K562 (cell line): ENCODE measurements at regions not wholly inside any gene's neighbourhood (a gene's known extent, or its start where the extent isn't known, plus 50 kb on each side); places are given as distances from the start of the nearest gene placed in this dataset.

Source experiments
- BCOR ChIP-seq: fragments of 450-650 bp; IDR thresholded peaks from 2 replicates; pipeline ENCODE4 v1.6.1; 2016
- CBX3 ChIP-seq, 2 experiments: IDR thresholded peaks; 1 replicate in 1 of 2; 2 replicates in 1 of 2; pipeline ENCODE4 v1.6.1; 2012; ENCODE audit warnings: inconsistent platforms in 2 of 2, low read length in 2 of 2, borderline replicate concordance in 1 of 2, control low read depth in 1 of 2
- FOXA3 ChIP-seq, 2 experiments: fragments of 450-650 bp in 1 of 2; sonication (generic) in 1 of 2; formaldehyde crosslinking; IDR thresholded peaks in 1 of 2; conservative IDR thresholded peaks in 1 of 2; 2 replicates each; pipeline versions ENCODE4 v1.4.0 to v1.8.0; 2020 to 2022; ENCODE audit warnings: mild to moderate bottlenecking in 2 of 2, missing genetic modification reagents in 1 of 2
- PHF21A ChIP-seq: fragments of 450-650 bp; IDR thresholded peaks from 2 replicates; pipeline ENCODE4 v1.6.1; 2017; ENCODE audit warnings: low read depth, borderline replicate concordance
- RB1 ChIP-seq: fragments of 450-650 bp; IDR thresholded peaks from 2 replicates; pipeline ENCODE4 v1.6.1; 2017; ENCODE audit warnings: low read depth, mild to moderate bottlenecking
- THRB ChIP-seq: fragments of 450-650 bp; formaldehyde crosslinking; conservative IDR thresholded peaks from 2 replicates; pipeline ENCODE4 v1.4.0; 2022; ENCODE audit warnings: mild to moderate bottlenecking, missing genetic modification characterization
- ZFP36 ChIP-seq: fragments of 150-350 bp; IDR thresholded peaks from 2 replicates; pipeline ENCODE4 v1.6.1; 2018; ENCODE audit warnings: low read length, low read depth; ENCODE audit not compliant: partially characterized antibody
- ZNF518B ChIP-seq: fragments of 250-450 bp; sonication (Bioruptor Pico); IDR thresholded peaks from 2 replicates; pipeline ENCODE4 v1.5.0; 2021; ENCODE audit warnings: mild to moderate bottlenecking, moderate library complexity
- ZNF780A ChIP-seq: fragments of 250-450 bp; sonication (Bioruptor Pico); IDR thresholded peaks from 2 replicates; pipeline ENCODE4 v1.5.0; 2021; ENCODE audit warnings: mild to moderate bottlenecking
- TF ChIP-seq, protein P1 (sequence below): fragments of 450-650 bp; IDR thresholded peaks from 2 replicates; pipeline ENCODE4 v1.6.1; 2016; ENCODE audit warnings: mild to moderate bottlenecking, moderate library complexity
- TF ChIP-seq, protein P2 (sequence below): fragments of 450-650 bp; formaldehyde crosslinking; IDR thresholded peaks from 2 replicates; pipeline ENCODE4 v1.4.0; 2020; ENCODE audit warnings: mild to moderate bottlenecking, moderate library complexity

DNA sequence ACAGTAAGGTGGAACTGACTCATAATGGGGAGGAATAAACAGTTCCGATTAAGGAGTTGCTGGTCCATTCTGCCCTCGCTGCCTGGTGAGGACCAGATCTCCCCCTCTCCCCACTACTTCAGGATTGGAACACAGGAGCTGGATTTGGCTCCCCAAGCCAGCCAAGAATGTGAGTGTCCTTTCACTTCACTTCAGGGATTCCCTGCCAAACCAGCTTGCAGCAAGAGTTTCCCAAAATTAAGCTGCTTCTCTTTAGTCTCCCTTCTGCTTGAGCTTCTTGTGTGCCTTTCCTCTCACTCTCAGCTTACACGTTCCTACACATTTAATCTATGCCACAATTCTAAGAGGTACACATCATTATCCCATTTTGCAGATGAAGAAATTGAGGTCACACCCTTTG is 234.1 kb downstream of the BUD13 start (continued):
- TF ChIP-seq, protein P1, sequence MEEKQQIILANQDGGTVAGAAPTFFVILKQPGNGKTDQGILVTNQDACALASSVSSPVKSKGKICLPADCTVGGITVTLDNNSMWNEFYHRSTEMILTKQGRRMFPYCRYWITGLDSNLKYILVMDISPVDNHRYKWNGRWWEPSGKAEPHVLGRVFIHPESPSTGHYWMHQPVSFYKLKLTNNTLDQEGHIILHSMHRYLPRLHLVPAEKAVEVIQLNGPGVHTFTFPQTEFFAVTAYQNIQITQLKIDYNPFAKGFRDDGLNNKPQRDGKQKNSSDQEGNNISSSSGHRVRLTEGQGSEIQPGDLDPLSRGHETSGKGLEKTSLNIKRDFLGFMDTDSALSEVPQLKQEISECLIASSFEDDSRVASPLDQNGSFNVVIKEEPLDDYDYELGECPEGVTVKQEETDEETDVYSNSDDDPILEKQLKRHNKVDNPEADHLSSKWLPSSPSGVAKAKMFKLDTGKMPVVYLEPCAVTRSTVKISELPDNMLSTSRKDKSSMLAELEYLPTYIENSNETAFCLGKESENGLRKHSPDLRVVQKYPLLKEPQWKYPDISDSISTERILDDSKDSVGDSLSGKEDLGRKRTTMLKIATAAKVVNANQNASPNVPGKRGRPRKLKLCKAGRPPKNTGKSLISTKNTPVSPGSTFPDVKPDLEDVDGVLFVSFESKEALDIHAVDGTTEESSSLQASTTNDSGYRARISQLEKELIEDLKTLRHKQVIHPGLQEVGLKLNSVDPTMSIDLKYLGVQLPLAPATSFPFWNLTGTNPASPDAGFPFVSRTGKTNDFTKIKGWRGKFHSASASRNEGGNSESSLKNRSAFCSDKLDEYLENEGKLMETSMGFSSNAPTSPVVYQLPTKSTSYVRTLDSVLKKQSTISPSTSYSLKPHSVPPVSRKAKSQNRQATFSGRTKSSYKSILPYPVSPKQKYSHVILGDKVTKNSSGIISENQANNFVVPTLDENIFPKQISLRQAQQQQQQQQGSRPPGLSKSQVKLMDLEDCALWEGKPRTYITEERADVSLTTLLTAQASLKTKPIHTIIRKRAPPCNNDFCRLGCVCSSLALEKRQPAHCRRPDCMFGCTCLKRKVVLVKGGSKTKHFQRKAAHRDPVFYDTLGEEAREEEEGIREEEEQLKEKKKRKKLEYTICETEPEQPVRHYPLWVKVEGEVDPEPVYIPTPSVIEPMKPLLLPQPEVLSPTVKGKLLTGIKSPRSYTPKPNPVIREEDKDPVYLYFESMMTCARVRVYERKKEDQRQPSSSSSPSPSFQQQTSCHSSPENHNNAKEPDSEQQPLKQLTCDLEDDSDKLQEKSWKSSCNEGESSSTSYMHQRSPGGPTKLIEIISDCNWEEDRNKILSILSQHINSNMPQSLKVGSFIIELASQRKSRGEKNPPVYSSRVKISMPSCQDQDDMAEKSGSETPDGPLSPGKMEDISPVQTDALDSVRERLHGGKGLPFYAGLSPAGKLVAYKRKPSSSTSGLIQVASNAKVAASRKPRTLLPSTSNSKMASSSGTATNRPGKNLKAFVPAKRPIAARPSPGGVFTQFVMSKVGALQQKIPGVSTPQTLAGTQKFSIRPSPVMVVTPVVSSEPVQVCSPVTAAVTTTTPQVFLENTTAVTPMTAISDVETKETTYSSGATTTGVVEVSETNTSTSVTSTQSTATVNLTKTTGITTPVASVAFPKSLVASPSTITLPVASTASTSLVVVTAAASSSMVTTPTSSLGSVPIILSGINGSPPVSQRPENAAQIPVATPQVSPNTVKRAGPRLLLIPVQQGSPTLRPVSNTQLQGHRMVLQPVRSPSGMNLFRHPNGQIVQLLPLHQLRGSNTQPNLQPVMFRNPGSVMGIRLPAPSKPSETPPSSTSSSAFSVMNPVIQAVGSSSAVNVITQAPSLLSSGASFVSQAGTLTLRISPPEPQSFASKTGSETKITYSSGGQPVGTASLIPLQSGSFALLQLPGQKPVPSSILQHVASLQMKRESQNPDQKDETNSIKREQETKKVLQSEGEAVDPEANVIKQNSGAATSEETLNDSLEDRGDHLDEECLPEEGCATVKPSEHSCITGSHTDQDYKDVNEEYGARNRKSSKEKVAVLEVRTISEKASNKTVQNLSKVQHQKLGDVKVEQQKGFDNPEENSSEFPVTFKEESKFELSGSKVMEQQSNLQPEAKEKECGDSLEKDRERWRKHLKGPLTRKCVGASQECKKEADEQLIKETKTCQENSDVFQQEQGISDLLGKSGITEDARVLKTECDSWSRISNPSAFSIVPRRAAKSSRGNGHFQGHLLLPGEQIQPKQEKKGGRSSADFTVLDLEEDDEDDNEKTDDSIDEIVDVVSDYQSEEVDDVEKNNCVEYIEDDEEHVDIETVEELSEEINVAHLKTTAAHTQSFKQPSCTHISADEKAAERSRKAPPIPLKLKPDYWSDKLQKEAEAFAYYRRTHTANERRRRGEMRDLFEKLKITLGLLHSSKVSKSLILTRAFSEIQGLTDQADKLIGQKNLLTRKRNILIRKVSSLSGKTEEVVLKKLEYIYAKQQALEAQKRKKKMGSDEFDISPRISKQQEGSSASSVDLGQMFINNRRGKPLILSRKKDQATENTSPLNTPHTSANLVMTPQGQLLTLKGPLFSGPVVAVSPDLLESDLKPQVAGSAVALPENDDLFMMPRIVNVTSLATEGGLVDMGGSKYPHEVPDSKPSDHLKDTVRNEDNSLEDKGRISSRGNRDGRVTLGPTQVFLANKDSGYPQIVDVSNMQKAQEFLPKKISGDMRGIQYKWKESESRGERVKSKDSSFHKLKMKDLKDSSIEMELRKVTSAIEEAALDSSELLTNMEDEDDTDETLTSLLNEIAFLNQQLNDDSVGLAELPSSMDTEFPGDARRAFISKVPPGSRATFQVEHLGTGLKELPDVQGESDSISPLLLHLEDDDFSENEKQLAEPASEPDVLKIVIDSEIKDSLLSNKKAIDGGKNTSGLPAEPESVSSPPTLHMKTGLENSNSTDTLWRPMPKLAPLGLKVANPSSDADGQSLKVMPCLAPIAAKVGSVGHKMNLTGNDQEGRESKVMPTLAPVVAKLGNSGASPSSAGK = no peak
- TF ChIP-seq CBX3 (IDR thresholded peaks at IDR 0.05; ENCODE audit: borderline replicate concordance in 1 of 2, low read length in 2 of 2) (no peak), RB1 (no peak), FOXA3 (CRISPR knock-in tag; conservative IDR thresholded peaks at IDR 0.05 in 1 of 2, IDR thresholded peaks at IDR 0.05 in 1 of 2) (no peak), ZFP36 (no peak), BCOR (no peak), ZNF780A (CRISPR knock-in tag) (no peak), PHF21A (no peak), ZNF518B (CRISPR knock-in tag) (no peak), THRB (CRISPR knock-in tag) (no peak)
- TF ChIP-seq, protein P2, sequence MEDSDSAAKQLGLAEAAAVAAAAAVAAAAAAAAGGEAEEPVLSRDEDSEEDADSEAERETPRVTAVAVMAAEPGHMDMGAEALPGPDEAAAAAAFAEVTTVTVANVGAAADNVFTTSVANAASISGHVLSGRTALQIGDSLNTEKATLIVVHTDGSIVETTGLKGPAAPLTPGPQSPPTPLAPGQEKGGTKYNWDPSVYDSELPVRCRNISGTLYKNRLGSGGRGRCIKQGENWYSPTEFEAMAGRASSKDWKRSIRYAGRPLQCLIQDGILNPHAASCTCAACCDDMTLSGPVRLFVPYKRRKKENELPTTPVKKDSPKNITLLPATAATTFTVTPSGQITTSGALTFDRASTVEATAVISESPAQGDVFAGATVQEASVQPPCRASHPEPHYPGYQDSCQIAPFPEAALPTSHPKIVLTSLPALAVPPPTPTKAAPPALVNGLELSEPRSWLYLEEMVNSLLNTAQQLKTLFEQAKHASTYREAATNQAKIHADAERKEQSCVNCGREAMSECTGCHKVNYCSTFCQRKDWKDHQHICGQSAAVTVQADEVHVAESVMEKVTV = no peak
